ENCODE measurements at regions not wholly inside any gene's neighbourhood (a gene's known extent, or its start where the extent isn't known, plus 50 kb on each side); places are given as distances from the start of the nearest gene placed in this dataset.

DNA sequence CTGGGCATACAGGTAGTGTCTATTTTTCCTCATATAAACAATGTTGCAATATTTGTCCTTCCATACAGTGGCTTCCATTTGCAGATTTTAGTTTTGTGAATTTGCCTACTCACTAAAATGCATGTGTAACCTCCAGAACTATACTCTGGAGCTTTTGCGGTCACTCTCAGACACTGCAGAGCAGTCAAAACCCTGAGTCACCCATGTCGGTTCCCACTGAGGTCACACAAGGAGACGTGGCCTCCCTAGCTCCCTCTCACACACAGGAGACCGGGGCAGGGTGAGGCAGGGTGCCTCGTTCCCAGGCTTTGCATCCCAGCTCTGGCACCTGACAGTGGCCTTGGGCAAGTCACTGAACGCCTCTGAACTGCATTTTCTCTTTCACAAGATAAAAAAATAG lies 55.5 kb upstream of the ZNF354A start:
- Mint-ChIP-seq H3K4me3 (no peak overlapping the region), H3K9me3 (peaks cover 99% of the 10 kb centered on the region), H3K27me3 (ENCODE audit: insufficient read depth, low read depth, poor library complexity) (peaks cover 4% of the 10 kb centered on the region), H3K27ac (no peak overlapping the region), H3K4me1 (no peaks in the 10 kb centered on the region), H3K36me3 (ENCODE audit: low read depth) (peaks cover 35% of the 10 kb centered on the region)
- H3K36me3 ChIP-seq (ENCODE audit: insufficient read depth): no peaks in the 10 kb centered on the region
- no peaks in the 10 kb centered on the region for H3F3A ChIP-seq (replicated peaks; ENCODE audit: low read depth)
- no peaks in the 10 kb centered on the region for H3K27me3 ChIP-seq (ENCODE audit: insufficient read depth)
- TF ChIP-seq, protein P1, sequence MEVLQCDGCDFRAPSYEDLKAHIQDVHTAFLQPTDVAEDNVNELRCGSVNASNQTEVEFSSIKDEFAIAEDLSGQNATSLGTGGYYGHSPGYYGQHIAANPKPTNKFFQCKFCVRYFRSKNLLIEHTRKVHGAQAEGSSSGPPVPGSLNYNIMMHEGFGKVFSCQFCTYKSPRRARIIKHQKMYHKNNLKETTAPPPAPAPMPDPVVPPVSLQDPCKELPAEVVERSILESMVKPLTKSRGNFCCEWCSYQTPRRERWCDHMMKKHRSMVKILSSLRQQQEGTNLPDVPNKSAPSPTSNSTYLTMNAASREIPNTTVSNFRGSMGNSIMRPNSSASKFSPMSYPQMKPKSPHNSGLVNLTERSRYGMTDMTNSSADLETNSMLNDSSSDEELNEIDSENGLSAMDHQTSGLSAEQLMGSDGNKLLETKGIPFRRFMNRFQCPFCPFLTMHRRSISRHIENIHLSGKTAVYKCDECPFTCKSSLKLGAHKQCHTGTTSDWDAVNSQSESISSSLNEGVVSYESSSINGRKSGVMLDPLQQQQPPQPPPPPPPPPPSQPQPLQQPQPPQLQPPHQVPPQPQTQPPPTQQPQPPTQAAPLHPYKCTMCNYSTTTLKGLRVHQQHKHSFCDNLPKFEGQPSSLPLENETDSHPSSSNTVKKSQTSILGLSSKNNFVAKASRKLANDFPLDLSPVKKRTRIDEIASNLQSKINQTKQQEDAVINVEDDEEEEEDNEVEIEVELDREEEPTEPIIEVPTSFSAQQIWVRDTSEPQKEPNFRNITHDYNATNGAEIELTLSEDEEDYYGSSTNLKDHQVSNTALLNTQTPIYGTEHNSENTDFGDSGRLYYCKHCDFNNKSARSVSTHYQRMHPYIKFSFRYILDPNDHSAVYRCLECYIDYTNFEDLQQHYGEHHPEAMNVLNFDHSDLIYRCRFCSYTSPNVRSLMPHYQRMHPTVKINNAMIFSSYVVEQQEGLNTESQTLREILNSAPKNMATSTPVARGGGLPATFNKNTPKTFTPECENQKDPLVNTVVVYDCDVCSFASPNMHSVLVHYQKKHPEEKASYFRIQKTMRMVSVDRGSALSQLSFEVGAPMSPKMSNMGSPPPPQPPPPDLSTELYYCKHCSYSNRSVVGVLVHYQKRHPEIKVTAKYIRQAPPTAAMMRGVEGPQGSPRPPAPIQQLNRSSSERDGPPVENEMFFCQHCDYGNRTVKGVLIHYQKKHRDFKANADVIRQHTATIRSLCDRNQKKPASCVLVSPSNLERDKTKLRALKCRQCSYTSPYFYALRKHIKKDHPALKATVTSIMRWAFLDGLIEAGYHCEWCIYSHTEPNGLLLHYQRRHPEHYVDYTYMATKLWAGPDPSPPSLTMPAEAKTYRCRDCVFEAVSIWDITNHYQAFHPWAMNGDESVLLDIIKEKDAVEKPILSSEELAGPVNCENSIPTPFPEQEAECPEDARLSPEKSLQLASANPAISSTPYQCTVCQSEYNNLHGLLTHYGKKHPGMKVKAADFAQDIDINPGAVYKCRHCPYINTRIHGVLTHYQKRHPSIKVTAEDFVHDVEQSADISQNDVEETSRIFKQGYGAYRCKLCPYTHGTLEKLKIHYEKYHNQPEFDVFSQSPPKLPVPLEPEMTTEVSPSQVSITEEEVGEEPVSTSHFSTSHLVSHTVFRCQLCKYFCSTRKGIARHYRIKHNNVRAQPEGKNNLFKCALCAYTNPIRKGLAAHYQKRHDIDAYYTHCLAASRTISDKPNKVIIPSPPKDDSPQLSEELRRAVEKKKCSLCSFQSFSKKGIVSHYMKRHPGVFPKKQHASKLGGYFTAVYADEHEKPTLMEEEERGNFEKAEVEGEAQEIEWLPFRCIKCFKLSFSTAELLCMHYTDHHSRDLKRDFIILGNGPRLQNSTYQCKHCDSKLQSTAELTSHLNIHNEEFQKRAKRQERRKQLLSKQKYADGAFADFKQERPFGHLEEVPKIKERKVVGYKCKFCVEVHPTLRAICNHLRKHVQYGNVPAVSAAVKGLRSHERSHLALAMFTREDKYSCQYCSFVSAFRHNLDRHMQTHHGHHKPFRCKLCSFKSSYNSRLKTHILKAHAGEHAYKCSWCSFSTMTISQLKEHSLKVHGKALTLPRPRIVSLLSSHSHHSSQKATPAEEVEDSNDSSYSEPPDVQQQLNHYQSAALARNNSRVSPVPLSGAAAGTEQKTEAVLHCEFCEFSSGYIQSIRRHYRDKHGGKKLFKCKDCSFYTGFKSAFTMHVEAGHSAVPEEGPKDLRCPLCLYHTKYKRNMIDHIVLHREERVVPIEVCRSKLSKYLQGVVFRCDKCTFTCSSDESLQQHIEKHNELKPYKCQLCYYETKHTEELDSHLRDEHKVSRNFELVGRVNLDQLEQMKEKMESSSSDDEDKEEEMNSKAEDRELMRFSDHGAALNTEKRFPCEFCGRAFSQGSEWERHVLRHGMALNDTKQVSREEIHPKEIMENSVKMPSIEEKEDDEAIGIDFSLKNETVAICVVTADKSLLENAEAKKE (CRISPR knock-in tag; IDR thresholded peaks at IDR 0.05): no peak
- TF ChIP-seq EZH2 (IDR thresholded peaks at IDR 0.05; ENCODE audit: low read depth, unreplicated experiment) (no peak), NANOG (IDR thresholded peaks at IDR 0.05; ENCODE audit: borderline replicate concordance) (no peak), CREB1 (CRISPR knock-in tag; IDR thresholded peaks at IDR 0.05; ENCODE audit: low read depth) (no peak), EZH2phosphoT487 (IDR thresholded peaks at IDR 0.05; ENCODE audit: unreplicated experiment) (no peak), ZNF114 (CRISPR knock-in tag; IDR thresholded peaks at IDR 0.05) (no peak), STAT1 (IDR thresholded peaks at IDR 0.05; ENCODE audit: unreplicated experiment) (no peak), ZNF331 (CRISPR knock-in tag; IDR thresholded peaks at IDR 0.05; ENCODE audit: low read depth) (no peak), POLR2AphosphoS5 (IDR thresholded peaks at IDR 0.05; ENCODE audit: low read depth) (no peak), JUNB (IDR thresholded peaks at IDR 0.05; ENCODE audit: unreplicated experiment) (no peak)
- TF ChIP-seq, protein P2, sequence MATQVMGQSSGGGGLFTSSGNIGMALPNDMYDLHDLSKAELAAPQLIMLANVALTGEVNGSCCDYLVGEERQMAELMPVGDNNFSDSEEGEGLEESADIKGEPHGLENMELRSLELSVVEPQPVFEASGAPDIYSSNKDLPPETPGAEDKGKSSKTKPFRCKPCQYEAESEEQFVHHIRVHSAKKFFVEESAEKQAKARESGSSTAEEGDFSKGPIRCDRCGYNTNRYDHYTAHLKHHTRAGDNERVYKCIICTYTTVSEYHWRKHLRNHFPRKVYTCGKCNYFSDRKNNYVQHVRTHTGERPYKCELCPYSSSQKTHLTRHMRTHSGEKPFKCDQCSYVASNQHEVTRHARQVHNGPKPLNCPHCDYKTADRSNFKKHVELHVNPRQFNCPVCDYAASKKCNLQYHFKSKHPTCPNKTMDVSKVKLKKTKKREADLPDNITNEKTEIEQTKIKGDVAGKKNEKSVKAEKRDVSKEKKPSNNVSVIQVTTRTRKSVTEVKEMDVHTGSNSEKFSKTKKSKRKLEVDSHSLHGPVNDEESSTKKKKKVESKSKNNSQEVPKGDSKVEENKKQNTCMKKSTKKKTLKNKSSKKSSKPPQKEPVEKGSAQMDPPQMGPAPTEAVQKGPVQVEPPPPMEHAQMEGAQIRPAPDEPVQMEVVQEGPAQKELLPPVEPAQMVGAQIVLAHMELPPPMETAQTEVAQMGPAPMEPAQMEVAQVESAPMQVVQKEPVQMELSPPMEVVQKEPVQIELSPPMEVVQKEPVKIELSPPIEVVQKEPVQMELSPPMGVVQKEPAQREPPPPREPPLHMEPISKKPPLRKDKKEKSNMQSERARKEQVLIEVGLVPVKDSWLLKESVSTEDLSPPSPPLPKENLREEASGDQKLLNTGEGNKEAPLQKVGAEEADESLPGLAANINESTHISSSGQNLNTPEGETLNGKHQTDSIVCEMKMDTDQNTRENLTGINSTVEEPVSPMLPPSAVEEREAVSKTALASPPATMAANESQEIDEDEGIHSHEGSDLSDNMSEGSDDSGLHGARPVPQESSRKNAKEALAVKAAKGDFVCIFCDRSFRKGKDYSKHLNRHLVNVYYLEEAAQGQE (IDR thresholded peaks at IDR 0.05; ENCODE audit: unreplicated experiment): no peak
- TF ChIP-seq, protein P3, sequence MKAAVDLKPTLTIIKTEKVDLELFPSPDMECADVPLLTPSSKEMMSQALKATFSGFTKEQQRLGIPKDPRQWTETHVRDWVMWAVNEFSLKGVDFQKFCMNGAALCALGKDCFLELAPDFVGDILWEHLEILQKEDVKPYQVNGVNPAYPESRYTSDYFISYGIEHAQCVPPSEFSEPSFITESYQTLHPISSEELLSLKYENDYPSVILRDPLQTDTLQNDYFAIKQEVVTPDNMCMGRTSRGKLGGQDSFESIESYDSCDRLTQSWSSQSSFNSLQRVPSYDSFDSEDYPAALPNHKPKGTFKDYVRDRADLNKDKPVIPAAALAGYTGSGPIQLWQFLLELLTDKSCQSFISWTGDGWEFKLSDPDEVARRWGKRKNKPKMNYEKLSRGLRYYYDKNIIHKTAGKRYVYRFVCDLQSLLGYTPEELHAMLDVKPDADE (IDR thresholded peaks at IDR 0.05): no peak
- TF ChIP-seq, protein P4, sequence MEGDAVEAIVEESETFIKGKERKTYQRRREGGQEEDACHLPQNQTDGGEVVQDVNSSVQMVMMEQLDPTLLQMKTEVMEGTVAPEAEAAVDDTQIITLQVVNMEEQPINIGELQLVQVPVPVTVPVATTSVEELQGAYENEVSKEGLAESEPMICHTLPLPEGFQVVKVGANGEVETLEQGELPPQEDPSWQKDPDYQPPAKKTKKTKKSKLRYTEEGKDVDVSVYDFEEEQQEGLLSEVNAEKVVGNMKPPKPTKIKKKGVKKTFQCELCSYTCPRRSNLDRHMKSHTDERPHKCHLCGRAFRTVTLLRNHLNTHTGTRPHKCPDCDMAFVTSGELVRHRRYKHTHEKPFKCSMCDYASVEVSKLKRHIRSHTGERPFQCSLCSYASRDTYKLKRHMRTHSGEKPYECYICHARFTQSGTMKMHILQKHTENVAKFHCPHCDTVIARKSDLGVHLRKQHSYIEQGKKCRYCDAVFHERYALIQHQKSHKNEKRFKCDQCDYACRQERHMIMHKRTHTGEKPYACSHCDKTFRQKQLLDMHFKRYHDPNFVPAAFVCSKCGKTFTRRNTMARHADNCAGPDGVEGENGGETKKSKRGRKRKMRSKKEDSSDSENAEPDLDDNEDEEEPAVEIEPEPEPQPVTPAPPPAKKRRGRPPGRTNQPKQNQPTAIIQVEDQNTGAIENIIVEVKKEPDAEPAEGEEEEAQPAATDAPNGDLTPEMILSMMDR (conservative IDR thresholded peaks at IDR 0.05; ENCODE audit: low read depth in 2 of 2): no peak
- no peak overlapping the region for H2AFZ ChIP-seq
- H3K4me2 ChIP-seq: no peak overlapping the region
- H3K79me2 ChIP-seq (replicated peaks; ENCODE audit: insufficient read depth): no peaks in the 10 kb centered on the region
- ATAC-seq: no peak
- H3K4me3 ChIP-seq: no peak overlapping the region
- H4K20me1 ChIP-seq (replicated peaks; ENCODE audit: insufficient read depth): no peaks in the 10 kb centered on the region
- H3K27ac ChIP-seq (ENCODE audit: low read depth): no peak overlapping the region
- DNase-seq (ENCODE audit: low spot score): no peak
- no peaks in the 10 kb centered on the region for H3K9me2 ChIP-seq (ENCODE audit: insufficient read depth)
- no peaks in the 10 kb centered on the region for H3K4me1 ChIP-seq (ENCODE audit: insufficient read depth)
